ENCODE measurements at regions not wholly inside any gene's neighbourhood (a gene's known extent, or its start where the extent isn't known, plus 50 kb on each side); places are given as distances from the start of the nearest gene placed in this dataset.
"Not testable (repeated sequence)": the region's sequence is repeated elsewhere in the genome, so short reads cannot be mapped to it uniquely, and the experiment has no call there.

DNA sequence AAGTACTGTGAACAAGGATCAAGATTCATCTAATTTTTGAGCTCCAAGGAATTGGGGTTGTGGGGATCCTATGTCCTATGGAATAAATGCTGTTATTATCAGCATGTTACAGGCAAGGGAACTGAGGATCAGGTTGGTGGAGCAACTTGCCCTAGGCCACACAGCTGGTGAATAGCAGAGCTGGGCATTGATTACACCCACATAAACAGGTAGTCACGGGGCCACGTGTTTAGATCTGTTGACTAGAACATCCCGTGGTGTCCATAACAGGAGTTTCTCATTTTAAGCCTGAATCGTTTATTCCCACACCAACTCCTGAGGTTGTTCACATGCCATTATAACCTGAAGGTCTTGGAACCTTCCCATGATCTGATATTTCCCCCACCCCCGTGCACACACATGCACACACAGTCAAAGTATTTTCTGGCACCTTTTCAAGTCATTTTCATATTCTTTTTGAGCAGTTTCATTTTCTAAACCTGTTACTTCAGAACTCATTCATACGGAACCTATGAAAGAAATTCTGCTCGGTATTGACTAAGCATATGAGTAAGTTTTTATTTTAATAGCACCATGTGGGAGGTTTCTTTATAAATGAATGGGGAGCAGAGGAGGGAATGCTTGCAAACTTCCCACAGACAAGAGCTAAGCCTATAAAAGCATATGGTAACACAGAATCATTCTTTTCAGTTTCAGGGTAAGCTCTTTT is 338.1 kb downstream of the ANAPC1 start:
- DNase-seq: not testable (repeated sequence)

DNA sequence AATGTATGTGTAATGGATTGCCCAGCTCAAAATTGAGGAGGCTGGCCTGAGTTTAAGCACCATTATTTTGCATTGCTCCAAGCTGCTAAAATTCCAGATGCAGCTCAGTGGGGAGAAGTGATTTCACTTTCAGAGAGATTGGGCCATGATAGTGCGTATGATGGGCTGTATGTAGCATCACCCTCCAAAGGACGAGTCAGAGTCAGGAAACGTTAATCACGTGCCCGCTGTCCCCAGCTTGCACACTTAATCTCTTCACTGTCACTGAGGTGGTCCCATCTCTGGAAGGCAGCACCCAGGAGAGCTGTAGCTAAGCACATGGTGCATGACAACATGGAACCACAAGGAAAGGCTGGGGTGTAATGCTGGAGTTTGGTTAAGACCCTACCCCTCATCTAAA is 337.4 kb downstream of the ANAPC1 start:
- not testable (repeated sequence) for DNase-seq

GRCh38 chr2:111549174-111549573 is 334.8 kb downstream of the ANAPC1 start:
- not testable (repeated sequence) for DNase-seq

- DNase-seq: not testable (repeated sequence)
Observed at GRCh38 chr2:111551428-111551827, 332.6 kb downstream of the ANAPC1 start.

DNA sequence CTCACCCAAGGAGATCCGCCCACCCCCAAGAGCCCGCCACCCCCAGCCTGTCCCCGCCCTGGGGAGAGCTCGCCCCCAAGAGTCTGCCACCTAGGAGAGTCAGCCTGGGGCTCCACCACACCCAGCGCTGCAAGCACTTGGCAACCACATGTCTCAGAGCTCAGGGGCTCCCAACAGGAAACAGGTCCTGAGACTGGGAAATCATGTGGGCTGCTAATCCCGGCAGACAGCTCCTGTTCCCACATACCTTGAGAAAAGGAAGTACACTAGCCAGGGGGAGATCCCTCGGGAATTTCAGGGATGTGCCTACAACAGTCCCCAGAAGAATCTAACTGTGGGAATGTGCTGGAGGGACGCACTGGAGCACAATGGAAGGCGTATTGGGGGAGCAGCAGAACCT is 331.4 kb downstream of the ANAPC1 start:
- DNase-seq: not testable (repeated sequence)

DNA sequence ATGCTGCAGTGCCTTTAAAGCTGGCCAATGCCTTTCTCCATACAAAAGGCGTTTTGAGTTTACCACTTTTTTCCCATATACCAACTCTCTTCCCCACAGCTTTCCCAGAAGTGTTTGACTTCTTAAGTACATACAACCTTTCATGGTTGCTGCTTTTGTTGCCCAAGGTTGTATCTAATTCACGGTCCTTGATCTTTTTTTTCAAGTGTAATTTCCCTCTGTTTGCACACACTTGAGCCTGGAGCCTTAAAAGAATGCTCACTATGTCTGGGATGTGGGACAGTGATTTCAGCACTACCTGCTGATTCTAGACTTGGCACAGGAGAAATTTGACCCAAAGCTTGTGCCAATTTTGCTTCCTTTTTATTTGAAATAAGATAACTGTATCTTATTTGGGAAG is 324.7 kb downstream of the ANAPC1 start:
- not testable (repeated sequence) for DNase-seq

- not testable (repeated sequence) for DNase-seq
Observed at GRCh38 chr2:111559814-111560213, 324.2 kb downstream of the ANAPC1 start.

- DNase-seq: not testable (repeated sequence)
Observed at GRCh38 chr2:111566068-111566467, 317.9 kb downstream of the ANAPC1 start.

DNA sequence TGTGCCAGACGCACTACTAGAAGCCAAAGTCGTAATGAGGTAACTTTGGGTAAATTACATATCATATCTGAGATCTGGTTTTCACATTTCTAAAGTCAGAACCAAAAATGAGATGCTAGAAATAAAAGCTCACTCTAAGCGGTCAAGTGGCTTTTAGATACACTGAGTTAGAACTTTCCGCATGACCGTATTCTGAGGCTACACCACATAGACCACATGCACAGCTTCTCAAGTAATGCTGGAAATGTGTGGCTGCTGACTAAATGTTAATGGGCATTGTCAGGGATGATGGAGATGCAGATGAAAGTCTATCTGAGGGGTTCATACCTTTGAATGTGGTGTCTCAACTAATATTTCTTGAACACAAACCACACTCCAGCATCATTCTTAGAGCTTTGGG is 316.8 kb downstream of the ANAPC1 start:
- not testable (repeated sequence) for DNase-seq

GRCh38 chr2:111569356-111570199 is 314.4 kb downstream of the ANAPC1 start:
- DNase-seq: not testable (repeated sequence)

DNA sequence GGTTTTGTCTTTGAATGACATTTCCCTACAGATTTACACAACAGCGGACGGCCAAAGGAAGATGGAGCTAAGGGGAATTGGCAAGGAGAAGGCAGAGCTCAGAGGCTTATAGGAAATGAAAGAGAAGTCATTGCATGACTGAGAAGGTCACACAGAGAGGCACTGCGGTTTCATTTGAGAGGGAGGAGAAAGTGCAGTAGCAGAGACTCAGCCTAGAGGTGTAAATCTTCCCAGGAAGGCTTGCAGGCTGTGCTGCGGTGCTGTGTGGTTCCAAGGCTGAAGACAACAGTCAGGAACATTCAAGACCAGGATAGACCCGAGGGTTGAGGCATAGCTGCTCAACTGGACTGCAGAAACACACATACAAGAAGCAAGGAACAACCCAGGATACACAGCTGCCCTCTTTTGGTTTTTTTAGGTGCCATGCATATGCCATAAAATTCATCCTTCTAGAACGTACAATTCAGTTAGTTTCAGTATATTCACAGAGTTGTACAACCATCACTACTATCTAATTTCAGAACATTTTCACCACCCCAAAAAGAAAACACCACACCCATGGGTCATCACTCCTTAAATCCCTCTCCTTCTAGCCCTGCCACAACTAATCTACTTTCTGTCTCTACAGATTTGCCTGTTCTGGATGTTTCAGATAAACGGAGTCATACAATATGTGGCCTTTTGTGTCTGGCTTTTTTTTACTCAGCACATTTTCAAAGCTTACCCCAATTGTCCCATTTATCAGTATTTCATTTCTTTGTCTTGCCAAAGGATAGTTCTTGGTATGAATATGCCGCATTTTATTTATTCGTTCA is 313.5 kb downstream of the ANAPC1 start:
- not testable (repeated sequence) for DNase-seq

DNA sequence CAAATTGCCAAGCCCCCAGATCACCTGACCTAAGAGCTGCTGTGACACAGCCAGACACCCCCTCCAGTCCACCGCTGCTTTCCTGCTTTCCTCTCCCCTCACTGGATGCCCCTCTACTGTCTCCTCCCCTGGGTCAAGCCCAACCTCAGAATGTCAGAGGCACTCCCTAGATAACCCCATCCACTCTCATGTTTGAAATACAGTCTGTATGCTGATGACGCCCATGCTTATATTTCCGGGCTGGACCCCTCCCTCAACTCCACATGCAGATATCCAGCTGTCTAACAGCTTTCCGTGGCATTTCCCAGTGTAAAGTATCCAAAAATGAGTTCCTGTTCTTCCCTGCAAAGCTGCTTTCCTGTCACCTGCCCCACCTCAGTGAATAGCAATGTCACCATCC is 309.2 kb downstream of the ANAPC1 start:
- DNase-seq: not testable (repeated sequence)

DNA sequence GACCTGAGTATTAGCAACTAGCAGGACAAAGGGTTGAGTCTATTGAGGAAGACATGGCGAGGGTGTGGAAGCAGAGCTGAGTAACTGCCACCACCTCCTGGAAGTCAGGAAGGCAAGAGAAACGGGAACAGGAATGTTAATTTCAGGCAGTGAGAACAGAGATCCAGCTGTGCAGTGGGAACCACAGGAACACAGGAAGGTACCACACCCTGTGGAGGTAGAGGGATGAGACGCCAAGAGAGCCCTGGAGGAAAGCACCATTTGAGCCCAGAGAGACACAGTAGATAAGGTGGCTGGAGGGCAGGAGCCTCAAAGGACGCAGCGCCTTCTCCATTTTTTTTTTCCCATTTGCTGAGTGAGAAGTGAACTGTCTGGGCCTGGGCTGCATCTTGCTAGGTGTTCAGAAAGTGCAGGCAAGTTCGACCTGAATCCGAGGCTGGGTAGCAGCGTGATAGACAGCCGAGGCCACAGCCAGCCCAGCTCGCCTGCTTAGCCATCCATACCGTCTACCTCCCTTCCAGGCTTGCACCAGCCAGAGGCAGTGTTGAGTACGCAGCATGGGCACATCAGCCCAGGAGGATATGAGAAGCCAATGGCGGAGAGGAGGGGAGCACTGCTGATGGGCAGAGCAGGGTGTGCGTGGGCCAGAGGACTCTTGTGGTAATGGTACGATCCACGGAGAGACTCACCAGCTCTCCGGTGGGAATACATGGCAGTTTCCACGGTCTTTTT is 306.7 kb downstream of the ANAPC1 start:
- DNase-seq: not testable (repeated sequence)

DNA sequence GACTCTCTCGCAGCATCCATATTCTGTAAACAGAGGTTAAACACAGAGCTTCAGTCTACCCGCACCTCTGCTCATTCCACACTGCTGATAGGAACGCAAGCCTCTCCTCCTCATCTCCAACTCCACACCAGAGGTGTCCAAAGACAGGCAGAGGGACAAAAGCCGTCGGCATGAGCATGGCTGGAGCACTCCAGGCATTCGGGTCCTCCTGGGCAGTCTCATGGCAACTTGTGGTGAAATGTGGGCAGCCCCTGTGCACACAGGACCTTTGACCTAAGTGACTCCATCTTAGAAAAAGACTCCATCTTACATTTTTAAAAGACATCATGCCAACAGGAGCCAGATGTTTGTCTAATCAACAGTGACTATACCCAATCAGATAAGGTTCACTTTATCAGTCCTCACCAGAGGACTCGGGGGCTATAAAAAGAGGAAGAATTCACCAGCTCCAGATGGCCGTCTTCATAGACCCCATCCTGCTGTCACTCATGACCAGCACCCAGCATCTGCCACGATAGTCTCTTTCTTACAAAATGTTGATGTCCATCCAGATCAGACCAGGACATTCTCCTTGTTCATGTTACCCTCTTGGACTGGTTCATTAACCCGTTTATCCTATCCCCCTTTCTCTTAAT is 304.4 kb downstream of the ANAPC1 start:
- DNase-seq: not testable (repeated sequence)

- not testable (repeated sequence) for DNase-seq
Observed at GRCh38 chr2:111580616-111581015, 303.4 kb downstream of the ANAPC1 start.

DNA sequence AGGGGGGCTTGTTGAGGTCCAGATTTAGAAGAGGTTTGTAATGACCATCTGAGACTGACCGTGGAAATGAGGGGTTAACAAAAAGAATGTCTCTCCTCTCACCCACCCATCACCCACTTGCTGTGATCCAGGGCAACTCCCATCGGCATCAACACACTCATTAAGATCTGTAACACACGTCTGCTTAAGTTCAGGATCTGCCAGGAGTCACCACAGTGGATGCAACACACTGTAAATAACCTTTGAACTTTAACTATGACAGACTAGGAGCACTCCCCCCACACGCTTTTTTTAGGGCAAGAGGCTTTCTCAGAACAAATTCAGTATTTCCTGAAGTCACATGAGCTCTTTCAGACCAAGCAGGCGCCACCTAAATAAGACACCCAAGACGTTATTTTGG is 301.9 kb downstream of the ANAPC1 start:
- not testable (repeated sequence) for DNase-seq

GRCh38 chr2:111583480-111583879 is 300.5 kb downstream of the ANAPC1 start:
- not testable (repeated sequence) for DNase-seq

- DNase-seq: not testable (repeated sequence)
Observed at GRCh38 chr2:111584540-111584939, 299.5 kb downstream of the ANAPC1 start.

- DNase-seq: not testable (repeated sequence)
Observed at GRCh38 chr2:111584950-111585349, 299.0 kb downstream of the ANAPC1 start.

DNA sequence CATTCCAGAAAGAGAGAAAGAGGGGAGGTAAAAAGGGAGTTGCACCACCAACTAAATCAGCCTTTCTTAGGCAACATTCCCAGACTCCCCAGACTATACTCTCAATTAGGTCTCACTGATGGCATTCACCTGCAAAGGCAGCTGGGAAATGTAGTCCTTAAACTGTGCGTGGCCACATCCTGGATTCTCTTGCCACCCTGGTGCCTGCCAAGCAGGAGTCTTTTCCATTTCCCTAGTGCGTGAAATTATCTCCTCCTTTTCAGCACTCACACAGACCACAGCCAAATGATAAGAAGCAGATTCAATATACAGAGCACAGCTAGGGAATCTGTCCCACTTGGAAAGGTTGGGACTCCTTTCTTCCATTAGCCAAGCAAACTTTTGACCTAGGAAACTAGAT is 298.0 kb downstream of the ANAPC1 start:
- not testable (repeated sequence) for DNase-seq

DNA sequence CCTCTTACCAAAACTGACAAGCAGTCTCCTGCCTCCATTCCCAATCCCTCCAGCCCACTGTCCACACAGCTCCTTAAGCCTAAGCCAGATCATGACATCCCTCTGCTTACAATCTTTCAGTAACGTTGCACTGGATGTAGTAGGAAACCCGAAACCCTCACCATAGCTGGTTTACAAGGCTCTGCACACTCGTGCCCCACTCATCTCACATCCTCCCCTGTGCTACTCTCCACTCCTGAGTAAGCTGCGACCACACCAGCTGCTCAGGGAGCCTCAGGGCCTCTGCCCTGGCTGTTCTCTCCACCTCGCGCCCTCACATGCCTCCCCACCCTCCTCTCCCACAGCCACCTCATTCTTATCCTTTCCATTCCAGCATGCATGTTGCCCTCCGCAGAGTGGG is 288.9 kb downstream of the ANAPC1 start:
- not testable (repeated sequence) for DNase-seq

Measured in DMS79 treated with DMSO at 0.1 percent for 48 hours (cell line).